ENCODE measurements at regions not wholly inside any gene's neighbourhood (a gene's known extent, or its start where the extent isn't known, plus 50 kb on each side); places are given as distances from the start of the nearest gene placed in this dataset.

DNA sequence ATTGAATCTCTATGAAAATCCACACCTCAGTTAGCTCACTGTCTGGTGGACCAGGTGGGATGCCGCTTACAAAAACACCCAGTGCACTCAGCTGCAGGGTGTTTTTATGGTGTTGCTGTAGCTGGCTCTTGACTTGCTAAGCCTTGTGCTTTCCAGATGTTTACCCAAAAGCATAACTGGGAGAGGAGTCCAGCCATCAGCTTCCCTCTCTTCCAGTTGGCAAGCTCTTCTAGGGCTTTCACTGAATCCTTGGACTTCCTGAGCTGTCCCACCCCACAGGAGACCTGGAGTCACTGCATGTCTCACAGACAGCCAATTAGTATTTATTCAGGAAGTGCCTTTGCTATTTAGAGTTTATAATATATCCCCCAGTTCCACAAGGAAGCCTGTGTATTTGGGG lies 210.9 kb downstream of the FNDC1 start:
- no peak overlapping the region for H3K9ac ChIP-seq (ENCODE audit: control insufficient read depth, extremely low read depth, insufficient read depth, low read length)
- H2AFZ ChIP-seq (ENCODE audit: control insufficient read depth, low read length) = no peak overlapping the region
- H3K27me3 ChIP-seq (ENCODE audit: control insufficient read depth, extremely low read depth, insufficient read depth, low read length) = peaks cover 5% of the 10 kb centered on the region
- no peak for DNase-seq (ENCODE audit: low read depth, low spot score)
- no peak for FAIRE-seq
- no peaks in the 10 kb centered on the region for H3K36me3 ChIP-seq (ENCODE audit: control insufficient read depth in 2 of 2, extremely low read depth in 1 of 2, insufficient read depth in 2 of 2, low read length in 2 of 2)
- H3K79me2 ChIP-seq (ENCODE audit: control insufficient read depth, insufficient read depth, low read length) = no peaks in the 10 kb centered on the region
- H3K9me3 ChIP-seq (ENCODE audit: control insufficient read depth, low read depth, low read length) = no peaks in the 10 kb centered on the region
- dilution Hi-C loops (cut with MboI; ENCODE audit: extremely low pct_ligation_motif_present, low sequenced_read_pairs) = no loop called here
- no peak overlapping the region for H3K27ac ChIP-seq (ENCODE audit: control insufficient read depth, insufficient read depth, low read length)
- H4K20me1 ChIP-seq (ENCODE audit: control insufficient read depth, extremely low read depth, insufficient read depth, low read length) = no peaks in the 10 kb centered on the region
- H3K4me2 ChIP-seq (ENCODE audit: control insufficient read depth, extremely low read depth, insufficient read depth, low read depth, low read length) = no peak overlapping the region
- H3K9me1 ChIP-seq (ENCODE audit: control insufficient read depth, extremely low read depth, insufficient read depth, low read length) = no peaks in the 10 kb centered on the region
- H3K4me1 ChIP-seq (ENCODE audit: control insufficient read depth, extremely low read depth, insufficient read depth, low read length) = no peaks in the 10 kb centered on the region
- TF ChIP-seq EZH2 (IDR thresholded peaks at IDR 0.05; ENCODE audit: low read length) = no peak
- TF ChIP-seq, protein P1, sequence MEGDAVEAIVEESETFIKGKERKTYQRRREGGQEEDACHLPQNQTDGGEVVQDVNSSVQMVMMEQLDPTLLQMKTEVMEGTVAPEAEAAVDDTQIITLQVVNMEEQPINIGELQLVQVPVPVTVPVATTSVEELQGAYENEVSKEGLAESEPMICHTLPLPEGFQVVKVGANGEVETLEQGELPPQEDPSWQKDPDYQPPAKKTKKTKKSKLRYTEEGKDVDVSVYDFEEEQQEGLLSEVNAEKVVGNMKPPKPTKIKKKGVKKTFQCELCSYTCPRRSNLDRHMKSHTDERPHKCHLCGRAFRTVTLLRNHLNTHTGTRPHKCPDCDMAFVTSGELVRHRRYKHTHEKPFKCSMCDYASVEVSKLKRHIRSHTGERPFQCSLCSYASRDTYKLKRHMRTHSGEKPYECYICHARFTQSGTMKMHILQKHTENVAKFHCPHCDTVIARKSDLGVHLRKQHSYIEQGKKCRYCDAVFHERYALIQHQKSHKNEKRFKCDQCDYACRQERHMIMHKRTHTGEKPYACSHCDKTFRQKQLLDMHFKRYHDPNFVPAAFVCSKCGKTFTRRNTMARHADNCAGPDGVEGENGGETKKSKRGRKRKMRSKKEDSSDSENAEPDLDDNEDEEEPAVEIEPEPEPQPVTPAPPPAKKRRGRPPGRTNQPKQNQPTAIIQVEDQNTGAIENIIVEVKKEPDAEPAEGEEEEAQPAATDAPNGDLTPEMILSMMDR (optimal IDR thresholded peaks at IDR 0.05 in 1 of 3, IDR thresholded peaks at IDR 0.05 in 1 of 3, conservative IDR thresholded peaks at IDR 0.05 in 1 of 3; ENCODE audit: extremely low read depth in 1 of 3, insufficient read depth in 2 of 3, low read length in 3 of 3) = no peak
- H3K4me3 ChIP-seq (ENCODE audit: control insufficient read depth in 2 of 3, extremely low read depth in 1 of 3, insufficient read depth in 2 of 3, low read depth in 1 of 3, low read length in 3 of 3) = no peak overlapping the region

DNA sequence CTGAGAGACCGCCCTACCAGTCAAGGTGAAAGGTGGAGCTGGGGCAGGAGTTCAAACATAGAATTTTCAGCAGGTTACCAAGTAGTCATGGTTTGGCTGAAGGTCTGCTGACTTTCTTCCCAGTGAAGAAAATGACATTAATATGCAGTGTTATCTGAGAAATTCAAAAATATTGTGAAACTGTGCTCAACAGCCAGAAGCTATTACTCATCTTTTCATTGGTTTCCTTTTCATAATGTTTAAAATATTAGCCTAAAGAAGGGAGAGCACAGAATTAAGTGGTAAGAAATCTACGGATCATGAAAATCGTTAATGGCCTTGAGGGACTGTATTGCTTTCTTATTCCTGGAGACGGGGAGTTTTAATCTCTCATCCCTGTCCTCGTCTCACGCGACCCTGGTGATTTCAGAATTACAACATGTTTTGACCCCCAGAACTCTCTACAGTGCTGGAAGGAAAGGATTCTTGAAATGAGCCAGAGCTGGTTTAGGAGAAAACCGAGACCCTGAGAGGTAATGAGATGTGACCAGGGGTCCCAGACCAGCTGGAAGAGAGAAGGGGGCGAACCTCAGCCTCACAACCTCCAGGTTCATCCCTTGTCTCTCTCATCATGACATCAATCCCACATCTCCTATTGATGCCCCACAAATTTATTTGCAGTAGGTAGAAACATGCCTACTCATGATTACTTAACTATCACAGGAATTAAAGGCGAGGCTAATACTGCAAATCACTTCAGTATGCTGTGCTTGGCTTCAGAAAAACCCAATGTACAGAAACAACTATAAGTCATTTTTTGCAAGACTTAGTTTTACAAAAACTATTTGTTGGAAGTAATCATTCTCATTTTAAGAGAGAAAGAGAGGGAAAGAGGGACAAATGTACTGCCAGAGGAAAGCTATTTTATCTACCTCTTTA lies 209.5 kb downstream of the FNDC1 start:
- TF ChIP-seq, protein P1 (optimal IDR thresholded peaks at IDR 0.05 in 1 of 3, IDR thresholded peaks at IDR 0.05 in 1 of 3, conservative IDR thresholded peaks at IDR 0.05 in 1 of 3; ENCODE audit: extremely low read depth in 1 of 3, insufficient read depth in 2 of 3, low read length in 3 of 3) = no peak
- TF ChIP-seq EZH2 (IDR thresholded peaks at IDR 0.05; ENCODE audit: low read length) = no peak
- Histone ChIP-seq H3K4me1 (ENCODE audit: control insufficient read depth, extremely low read depth, insufficient read depth, low read length) (no peaks in the 10 kb centered on the region), H3K27ac (ENCODE audit: control insufficient read depth, insufficient read depth, low read length) (no peak overlapping the region), H3K9me3 (ENCODE audit: control insufficient read depth, low read depth, low read length) (no peaks in the 10 kb centered on the region), H3K9ac (ENCODE audit: control insufficient read depth, extremely low read depth, insufficient read depth, low read length) (no peak overlapping the region), H3K4me2 (ENCODE audit: control insufficient read depth, extremely low read depth, insufficient read depth, low read depth, low read length) (no peak overlapping the region), H4K20me1 (ENCODE audit: control insufficient read depth, extremely low read depth, insufficient read depth, low read length) (no peaks in the 10 kb centered on the region), H3K9me1 (ENCODE audit: control insufficient read depth, extremely low read depth, insufficient read depth, low read length) (no peaks in the 10 kb centered on the region), H3K27me3 (ENCODE audit: control insufficient read depth, extremely low read depth, insufficient read depth, low read length) (peaks cover 5% of the 10 kb centered on the region), H3K79me2 (ENCODE audit: control insufficient read depth, insufficient read depth, low read length) (no peaks in the 10 kb centered on the region), H3K36me3 (ENCODE audit: control insufficient read depth in 2 of 2, extremely low read depth in 1 of 2, insufficient read depth in 2 of 2, low read length in 2 of 2) (no peaks in the 10 kb centered on the region), H3K4me3 (ENCODE audit: control insufficient read depth in 2 of 3, extremely low read depth in 1 of 3, insufficient read depth in 2 of 3, low read depth in 1 of 3, low read length in 3 of 3) (no peak overlapping the region), H2AFZ (ENCODE audit: control insufficient read depth, low read length) (no peak overlapping the region)
- dilution Hi-C loops (cut with MboI; ENCODE audit: extremely low pct_ligation_motif_present, low sequenced_read_pairs) = no loop called here
- no peak for DNase-seq (ENCODE audit: low read depth, low spot score)
- no peak for FAIRE-seq

All from keratinocyte (primary cell).